Transverse colon (tissue), 4 donors: ENCODE measurements at regions not wholly inside any gene's neighbourhood (a gene's known extent, or its start where the extent isn't known, plus 50 kb on each side); places are given as distances from the start of the nearest gene placed in this dataset.

Source experiments
- EP300 ChIP-seq: sonication (generic); formaldehyde crosslinking; IDR thresholded peaks from one replicate; pipeline ENCODE4 v1.6.1; 2017; ENCODE audit warnings: antibody characterized with exemption, low read depth
- POLR2A ChIP-seq: fragments of 450-650 bp; IDR thresholded peaks from one replicate; pipeline ENCODE4 v1.6.1; 2016; ENCODE audit warnings: antibody characterized with exemption, mild to moderate bottlenecking, moderate library complexity
- POLR2AphosphoS5 ChIP-seq, 3 donors: sonication (generic); formaldehyde crosslinking; IDR thresholded peaks; one replicate each; pipeline ENCODE4 v1.6.1; 2016; ENCODE audit warnings: antibody characterized with exemption in 3 of 3
- TF ChIP-seq, protein P1 (sequence below), 5 experiments: fragments of 200-600 bp in 3 of 5; fragments of 450-650 bp in 2 of 5; sonication (generic) in 3 of 5; IDR thresholded peaks; 1 replicate in 2 of 5; 2 replicates in 3 of 5; pipeline ENCODE4 v1.5.1; 2016 to 2017; ENCODE audit warnings: antibody characterized with exemption in 5 of 5, inconsistent platforms in 3 of 5, mild to moderate bottlenecking in 2 of 5, moderate library complexity in 1 of 5

DNA sequence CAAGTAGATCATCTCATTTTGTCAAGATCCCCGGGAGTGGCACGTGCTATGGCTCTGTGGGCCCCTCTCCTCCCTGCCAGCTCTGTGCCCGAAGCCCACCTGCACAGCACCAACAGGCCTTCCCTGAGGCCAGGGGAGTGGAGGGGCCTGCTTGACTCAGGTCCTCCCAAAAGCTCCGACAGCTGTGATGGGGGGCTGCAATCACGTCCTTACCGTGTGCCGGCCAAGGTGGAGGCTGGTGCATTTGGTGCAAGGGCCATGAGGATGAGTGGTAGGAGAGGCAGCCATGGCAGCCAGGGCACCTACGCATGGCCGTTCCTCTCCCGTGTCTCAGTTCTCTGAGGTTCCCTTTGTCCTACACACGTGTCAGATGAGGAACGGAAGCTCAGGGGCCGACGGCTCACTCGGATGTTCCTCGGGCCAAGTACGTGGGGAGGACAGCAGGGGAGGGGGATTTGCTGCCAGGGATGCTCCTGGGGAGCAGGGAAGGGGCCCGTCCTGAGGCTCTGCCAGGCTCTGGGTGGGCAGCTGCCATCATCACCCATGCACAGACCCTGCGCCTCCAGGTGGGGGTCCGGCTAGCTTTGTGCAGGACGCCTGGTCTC lies 95.8 kb downstream of the HMX1 start:
- no peak for TF ChIP-seq POLR2AphosphoS5 (IDR thresholded peaks at IDR 0.05)
- TF ChIP-seq, protein P1, sequence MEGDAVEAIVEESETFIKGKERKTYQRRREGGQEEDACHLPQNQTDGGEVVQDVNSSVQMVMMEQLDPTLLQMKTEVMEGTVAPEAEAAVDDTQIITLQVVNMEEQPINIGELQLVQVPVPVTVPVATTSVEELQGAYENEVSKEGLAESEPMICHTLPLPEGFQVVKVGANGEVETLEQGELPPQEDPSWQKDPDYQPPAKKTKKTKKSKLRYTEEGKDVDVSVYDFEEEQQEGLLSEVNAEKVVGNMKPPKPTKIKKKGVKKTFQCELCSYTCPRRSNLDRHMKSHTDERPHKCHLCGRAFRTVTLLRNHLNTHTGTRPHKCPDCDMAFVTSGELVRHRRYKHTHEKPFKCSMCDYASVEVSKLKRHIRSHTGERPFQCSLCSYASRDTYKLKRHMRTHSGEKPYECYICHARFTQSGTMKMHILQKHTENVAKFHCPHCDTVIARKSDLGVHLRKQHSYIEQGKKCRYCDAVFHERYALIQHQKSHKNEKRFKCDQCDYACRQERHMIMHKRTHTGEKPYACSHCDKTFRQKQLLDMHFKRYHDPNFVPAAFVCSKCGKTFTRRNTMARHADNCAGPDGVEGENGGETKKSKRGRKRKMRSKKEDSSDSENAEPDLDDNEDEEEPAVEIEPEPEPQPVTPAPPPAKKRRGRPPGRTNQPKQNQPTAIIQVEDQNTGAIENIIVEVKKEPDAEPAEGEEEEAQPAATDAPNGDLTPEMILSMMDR (IDR thresholded peaks at IDR 0.05) = no peak
- TF ChIP-seq POLR2A = no peak
- TF ChIP-seq EP300 = no peak
